ENCODE measurements at regions not wholly inside any gene's neighbourhood (a gene's known extent, or its start where the extent isn't known, plus 50 kb on each side); places are given as distances from the start of the nearest gene placed in this dataset.

DNA sequence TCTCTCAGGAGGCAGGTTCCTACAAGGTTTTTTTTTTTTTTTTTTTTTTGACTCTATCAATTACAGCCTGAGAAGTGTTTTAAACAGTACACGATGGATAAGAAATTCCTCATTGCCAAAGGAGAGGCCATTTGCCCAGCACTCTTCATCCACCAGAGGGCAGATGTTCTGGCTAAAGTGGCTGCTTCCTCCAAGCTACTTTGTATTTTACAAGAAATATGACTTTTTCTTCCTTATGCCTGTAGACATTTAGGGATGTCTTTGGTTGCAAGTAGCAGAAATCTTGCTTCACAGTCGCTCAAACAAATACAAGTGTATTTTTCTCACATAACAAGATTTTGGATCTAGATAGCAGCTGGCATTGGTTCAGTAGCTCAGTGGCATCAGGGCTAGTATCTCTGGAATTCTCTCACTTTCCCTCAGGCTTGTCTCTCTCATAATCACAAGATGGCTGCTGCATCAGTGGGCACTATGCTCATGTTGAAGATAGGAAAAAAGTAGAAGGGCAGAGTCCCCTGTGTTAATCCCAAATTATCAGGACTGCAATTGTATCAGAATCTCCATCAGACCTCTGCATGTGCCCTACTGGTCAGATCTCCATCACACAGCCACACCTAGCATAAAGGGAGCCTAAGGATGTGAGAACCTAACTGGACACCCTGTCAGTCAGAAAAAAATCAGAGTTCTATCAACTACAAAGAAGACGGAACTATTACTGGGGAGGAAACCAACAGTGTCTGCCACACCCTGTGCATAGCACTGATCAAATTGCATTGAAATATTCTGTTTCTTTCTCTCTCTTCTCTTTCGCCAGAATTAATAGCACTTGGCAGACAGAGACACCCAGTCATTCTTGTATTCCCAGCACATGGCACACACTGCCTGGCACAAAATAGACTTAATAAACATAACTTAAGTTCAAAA lies 138.9 kb upstream of the COL8A1 start:
- H3K9ac ChIP-seq (ENCODE audit: low read length), result no peak overlapping the region
- H3K36me3 ChIP-seq (ENCODE audit: control insufficient read depth, insufficient read depth, low read length), result no peaks in the 10 kb centered on the region
- H3K9me3 ChIP-seq (ENCODE audit: control insufficient read depth, insufficient read depth, low read depth, low read length), result no peaks in the 10 kb centered on the region
- H3K27me3 ChIP-seq (ENCODE audit: control insufficient read depth, insufficient read depth, low read length), result no peaks in the 10 kb centered on the region
- no peak overlapping the region for H3K4me3 ChIP-seq (ENCODE audit: low read depth, low read length)
- no peak overlapping the region for H3K27ac ChIP-seq (ENCODE audit: low read depth, low read length)
- H3K4me1 ChIP-seq (ENCODE audit: control insufficient read depth, insufficient read depth, low read length), result no peaks in the 10 kb centered on the region

DNA sequence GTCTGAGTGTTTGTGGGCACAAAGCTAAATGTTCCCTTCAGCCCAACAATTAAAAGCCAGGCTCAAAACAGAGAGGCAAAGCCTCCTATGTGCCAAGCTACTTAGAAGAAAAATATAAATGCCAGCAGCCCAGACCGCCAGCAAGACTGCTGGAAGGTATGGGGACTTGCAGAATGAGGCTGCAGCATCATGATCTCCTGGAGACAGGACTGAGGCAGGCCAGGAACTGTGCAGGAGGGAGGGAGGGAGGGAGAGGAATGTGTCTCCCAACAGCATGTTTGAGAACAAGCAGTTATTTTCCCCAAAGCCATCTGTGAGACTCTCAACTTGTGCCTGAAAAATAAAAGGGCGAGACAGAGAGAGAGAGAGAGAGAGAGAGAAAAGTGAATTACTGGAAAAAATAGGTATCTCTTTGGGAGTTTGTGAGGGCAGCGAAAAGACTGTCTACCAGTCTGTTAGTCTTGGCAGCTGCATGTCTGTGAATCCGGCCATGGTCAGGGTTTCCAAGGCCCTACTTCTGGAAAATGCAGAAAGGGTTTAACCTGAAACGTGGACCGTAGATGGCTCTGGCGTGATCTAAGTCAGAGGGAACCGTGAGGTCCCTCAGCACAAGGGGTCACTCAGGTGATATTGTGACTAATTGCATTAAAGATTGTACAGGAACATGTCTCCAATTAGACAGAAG lies 139.7 kb upstream of the COL8A1 start:
- H3K9ac ChIP-seq (ENCODE audit: low read length), result no peak overlapping the region
- no peaks in the 10 kb centered on the region for H3K36me3 ChIP-seq (ENCODE audit: control insufficient read depth, insufficient read depth, low read length)
- H3K4me1 ChIP-seq (ENCODE audit: control insufficient read depth, insufficient read depth, low read length), result no peaks in the 10 kb centered on the region
- H3K9me3 ChIP-seq (ENCODE audit: control insufficient read depth, insufficient read depth, low read depth, low read length), result no peaks in the 10 kb centered on the region
- no peak overlapping the region for H3K4me3 ChIP-seq (ENCODE audit: low read depth, low read length)
- no peaks in the 10 kb centered on the region for H3K27me3 ChIP-seq (ENCODE audit: control insufficient read depth, insufficient read depth, low read length)
- no peak overlapping the region for H3K27ac ChIP-seq (ENCODE audit: low read depth, low read length)

DNA sequence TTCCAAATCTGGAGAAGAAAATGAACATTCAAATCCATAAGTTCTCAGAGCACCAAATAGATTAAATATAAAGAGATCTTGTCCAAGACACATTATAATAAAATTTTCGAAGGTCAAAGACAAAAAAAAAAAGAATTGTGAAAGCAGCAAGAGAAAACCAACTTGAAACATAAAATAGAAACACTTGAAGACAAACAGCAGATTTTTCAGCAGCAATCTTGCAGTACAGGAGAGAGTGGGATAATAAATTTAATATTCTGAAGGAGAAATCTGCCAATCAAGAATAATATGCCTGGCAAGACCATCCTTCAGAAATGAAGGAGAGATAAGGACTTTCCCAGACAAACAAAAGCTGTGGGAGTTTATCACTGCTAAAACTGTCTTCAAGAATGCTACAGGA lies 150.5 kb upstream of the COL8A1 start:
- Histone ChIP-seq H3K4me3 (ENCODE audit: low read depth, low read length) (no peak overlapping the region), H3K9ac (ENCODE audit: low read length) (no peak overlapping the region), H3K27ac (ENCODE audit: low read depth, low read length) (no peak overlapping the region), H3K4me1 (ENCODE audit: control insufficient read depth, insufficient read depth, low read length) (no peaks in the 10 kb centered on the region), H3K36me3 (ENCODE audit: control insufficient read depth, insufficient read depth, low read length) (no peaks in the 10 kb centered on the region), H3K27me3 (ENCODE audit: control insufficient read depth, insufficient read depth, low read length) (no peaks in the 10 kb centered on the region), H3K9me3 (ENCODE audit: control insufficient read depth, insufficient read depth, low read depth, low read length) (peaks cover 8% of the 10 kb centered on the region; the same call in 1 of the 2 replicates)

- Histone ChIP-seq H3K4me3 (ENCODE audit: low read depth, low read length) (no peak overlapping the region), H3K27ac (ENCODE audit: low read depth, low read length) (no peak overlapping the region), H3K27me3 (ENCODE audit: control insufficient read depth, insufficient read depth, low read length) (no peaks in the 10 kb centered on the region), H3K4me1 (ENCODE audit: control insufficient read depth, insufficient read depth, low read length) (no peaks in the 10 kb centered on the region), H3K36me3 (ENCODE audit: control insufficient read depth, insufficient read depth, low read length) (no peaks in the 10 kb centered on the region), H3K9ac (ENCODE audit: low read length) (no peak overlapping the region), H3K9me3 (ENCODE audit: control insufficient read depth, insufficient read depth, low read depth, low read length) (peaks cover 8% of the 10 kb centered on the region; the same call in 1 of the 2 replicates)
Observed at GRCh38 chr3:99485286-99485685, 153.1 kb upstream of the COL8A1 start.

- Histone ChIP-seq H3K27ac (ENCODE audit: low read depth, low read length) (no peak overlapping the region), H3K9me3 (ENCODE audit: control insufficient read depth, insufficient read depth, low read depth, low read length) (peaks cover 8% of the 10 kb centered on the region; the same call in 1 of the 2 replicates), H3K36me3 (ENCODE audit: control insufficient read depth, insufficient read depth, low read length) (no peaks in the 10 kb centered on the region), H3K4me3 (ENCODE audit: low read depth, low read length) (no peak overlapping the region), H3K9ac (ENCODE audit: low read length) (no peak overlapping the region), H3K4me1 (ENCODE audit: control insufficient read depth, insufficient read depth, low read length) (no peaks in the 10 kb centered on the region), H3K27me3 (ENCODE audit: control insufficient read depth, insufficient read depth, low read length) (no peaks in the 10 kb centered on the region)
Observed at GRCh38 chr3:99484871-99485270, 153.5 kb upstream of the COL8A1 start.

DNA sequence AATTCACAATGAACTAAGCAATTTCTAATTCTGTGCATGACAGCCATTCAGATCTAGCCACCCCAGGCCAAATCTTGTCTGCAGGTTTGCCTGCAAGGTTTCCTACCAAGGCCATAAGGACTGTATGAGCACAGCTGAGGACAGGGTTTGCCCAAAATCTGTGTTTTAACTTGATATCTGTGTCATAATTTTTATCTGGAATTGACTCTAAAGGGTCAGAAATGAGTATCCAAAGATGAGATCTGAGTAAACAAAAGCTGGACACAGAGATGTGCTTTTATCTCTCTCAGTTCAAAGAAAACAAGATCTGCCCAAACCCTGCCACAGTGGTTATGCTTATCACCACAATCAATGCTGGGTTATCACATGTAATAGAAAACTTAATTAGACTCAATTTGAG lies 154.6 kb upstream of the COL8A1 start:
- Histone ChIP-seq H3K9ac (ENCODE audit: low read length) (no peak overlapping the region), H3K27ac (ENCODE audit: low read depth, low read length) (no peak overlapping the region), H3K27me3 (ENCODE audit: control insufficient read depth, insufficient read depth, low read length) (no peaks in the 10 kb centered on the region), H3K4me1 (ENCODE audit: control insufficient read depth, insufficient read depth, low read length) (no peaks in the 10 kb centered on the region), H3K4me3 (ENCODE audit: low read depth, low read length) (no peak overlapping the region), H3K36me3 (ENCODE audit: control insufficient read depth, insufficient read depth, low read length) (no peaks in the 10 kb centered on the region), H3K9me3 (ENCODE audit: control insufficient read depth, insufficient read depth, low read depth, low read length) (peaks cover 8% of the 10 kb centered on the region; the same call in 1 of the 2 replicates)

DNA sequence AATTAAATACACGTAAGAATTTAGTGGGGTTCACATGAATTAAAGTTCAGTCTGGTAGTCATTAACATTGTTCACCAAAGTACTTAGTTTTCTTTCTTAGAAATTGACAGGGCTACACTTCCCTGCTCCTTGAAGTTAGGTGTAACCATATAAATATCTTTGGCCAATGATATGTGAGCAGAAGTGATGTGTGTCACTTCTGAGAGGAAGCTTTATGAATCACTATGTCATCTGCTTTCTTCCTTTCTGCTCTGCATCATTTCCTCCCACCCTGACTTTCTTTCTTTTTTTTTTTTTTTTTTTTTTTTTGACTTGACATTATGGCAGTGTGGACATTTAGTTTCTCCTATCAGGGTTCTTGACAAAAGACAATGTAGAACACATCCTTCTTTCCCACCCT lies 156.2 kb upstream of the COL8A1 start:
- no peak overlapping the region for H3K27ac ChIP-seq (ENCODE audit: low read depth, low read length)
- H3K36me3 ChIP-seq (ENCODE audit: control insufficient read depth, insufficient read depth, low read length), result no peaks in the 10 kb centered on the region
- H3K9me3 ChIP-seq (ENCODE audit: control insufficient read depth, insufficient read depth, low read depth, low read length), result peaks cover 3% of the 10 kb centered on the region; the same call in 1 of the 2 replicates
- H3K27me3 ChIP-seq (ENCODE audit: control insufficient read depth, insufficient read depth, low read length), result no peaks in the 10 kb centered on the region
- no peaks in the 10 kb centered on the region for H3K4me1 ChIP-seq (ENCODE audit: control insufficient read depth, insufficient read depth, low read length)
- no peak overlapping the region for H3K9ac ChIP-seq (ENCODE audit: low read length)
- no peak overlapping the region for H3K4me3 ChIP-seq (ENCODE audit: low read depth, low read length)

DNA sequence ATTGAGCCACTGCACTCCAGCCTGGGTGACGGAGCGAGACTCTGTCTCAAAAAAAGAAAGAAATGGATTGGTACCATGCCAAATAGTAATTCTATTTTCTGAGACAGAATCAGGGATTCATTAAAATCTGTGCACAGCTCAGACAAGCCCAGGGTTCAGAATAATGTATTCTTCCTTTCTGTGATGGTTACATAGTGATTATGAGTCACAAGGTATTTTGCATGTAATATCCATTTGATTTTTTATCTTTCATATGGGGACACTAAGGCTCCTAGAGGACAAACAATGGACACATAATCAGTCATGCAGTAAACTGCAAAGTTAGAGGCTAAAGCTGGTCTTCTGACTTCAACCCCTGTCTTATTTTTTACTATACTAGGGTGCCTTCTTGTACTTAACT lies 156.8 kb upstream of the COL8A1 start:
- Histone ChIP-seq H3K36me3 (ENCODE audit: control insufficient read depth, insufficient read depth, low read length) (no peaks in the 10 kb centered on the region), H3K4me3 (ENCODE audit: low read depth, low read length) (no peak overlapping the region), H3K4me1 (ENCODE audit: control insufficient read depth, insufficient read depth, low read length) (no peaks in the 10 kb centered on the region), H3K27me3 (ENCODE audit: control insufficient read depth, insufficient read depth, low read length) (no peaks in the 10 kb centered on the region), H3K9ac (ENCODE audit: low read length) (no peak overlapping the region), H3K27ac (ENCODE audit: low read depth, low read length) (no peak overlapping the region), H3K9me3 (ENCODE audit: control insufficient read depth, insufficient read depth, low read depth, low read length) (peaks cover 2% of the 10 kb centered on the region; the same call in 1 of the 2 replicates)

GRCh38 chr3:99479768-99480167 lies 158.6 kb upstream of the COL8A1 start:
- Histone ChIP-seq H3K4me1 (ENCODE audit: control insufficient read depth, insufficient read depth, low read length) (no peaks in the 10 kb centered on the region), H3K36me3 (ENCODE audit: control insufficient read depth, insufficient read depth, low read length) (no peaks in the 10 kb centered on the region), H3K27me3 (ENCODE audit: control insufficient read depth, insufficient read depth, low read length) (no peaks in the 10 kb centered on the region), H3K4me3 (ENCODE audit: low read depth, low read length) (no peak overlapping the region), H3K9ac (ENCODE audit: low read length) (no peak overlapping the region), H3K27ac (ENCODE audit: low read depth, low read length) (no peak overlapping the region), H3K9me3 (ENCODE audit: control insufficient read depth, insufficient read depth, low read depth, low read length) (no peaks in the 10 kb centered on the region)

DNA sequence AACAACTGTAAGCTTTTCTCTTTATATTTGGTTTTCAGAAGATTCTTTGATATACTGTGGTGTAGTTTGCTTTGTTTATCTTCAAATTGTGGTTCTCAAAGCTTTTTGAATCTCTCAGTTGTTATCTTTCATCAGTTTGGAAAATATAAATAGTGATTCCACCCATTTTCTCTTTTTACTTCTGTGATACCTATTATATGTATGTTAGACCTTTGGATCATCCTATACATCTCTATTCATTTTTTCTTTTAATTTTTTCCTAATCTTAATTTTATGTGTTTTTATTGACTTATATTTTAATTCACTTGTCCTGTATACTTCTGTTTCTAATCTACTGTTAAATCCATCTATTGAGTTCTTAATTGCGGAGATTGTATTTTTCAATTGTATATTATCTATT lies 160.7 kb upstream of the COL8A1 start:
- H3K27ac ChIP-seq (ENCODE audit: low read depth, low read length), result no peak overlapping the region
- no peaks in the 10 kb centered on the region for H3K36me3 ChIP-seq (ENCODE audit: control insufficient read depth, insufficient read depth, low read length)
- H3K9ac ChIP-seq (ENCODE audit: low read length), result no peak overlapping the region
- no peak overlapping the region for H3K4me3 ChIP-seq (ENCODE audit: low read depth, low read length)
- H3K4me1 ChIP-seq (ENCODE audit: control insufficient read depth, insufficient read depth, low read length), result no peaks in the 10 kb centered on the region
- H3K9me3 ChIP-seq (ENCODE audit: control insufficient read depth, insufficient read depth, low read depth, low read length), result no peaks in the 10 kb centered on the region
- H3K27me3 ChIP-seq (ENCODE audit: control insufficient read depth, insufficient read depth, low read length), result no peaks in the 10 kb centered on the region

- Histone ChIP-seq H3K4me3 (ENCODE audit: low read depth, low read length) (no peak overlapping the region), H3K4me1 (ENCODE audit: control insufficient read depth, insufficient read depth, low read length) (no peaks in the 10 kb centered on the region), H3K27ac (ENCODE audit: low read depth, low read length) (no peak overlapping the region), H3K9me3 (ENCODE audit: control insufficient read depth, insufficient read depth, low read depth, low read length) (no peaks in the 10 kb centered on the region), H3K27me3 (ENCODE audit: control insufficient read depth, insufficient read depth, low read length) (no peaks in the 10 kb centered on the region), H3K9ac (ENCODE audit: low read length) (no peak overlapping the region), H3K36me3 (ENCODE audit: control insufficient read depth, insufficient read depth, low read length) (no peaks in the 10 kb centered on the region)
Observed at GRCh38 chr3:99475229-99475628, 163.2 kb upstream of the COL8A1 start.

Measured in HUES6 (cell line).